HG03025 (cell line): ENCODE measurements at regions not wholly inside any gene's neighbourhood (a gene's known extent, or its start where the extent isn't known, plus 50 kb on each side); places are given as distances from the start of the nearest gene placed in this dataset.

Experiments used
- ATAC-seq: cut with Tn5 transposase; IDR thresholded peaks from one replicate; pipeline ENCODE4 v1.9.1; 2021; ENCODE audit warnings: mild to moderate bottlenecking, moderate library complexity; ENCODE audit not compliant: unreplicated experiment, low FRiP score

GRCh38 chr2:188835006-188835405 is 139.2 kb upstream of the COL3A1 start:
- ATAC-seq, result no peak

GRCh38 chr2:188835821-188836220 is 138.4 kb upstream of the COL3A1 start:
- no peak for ATAC-seq

GRCh38 chr2:188845692-188846091 is 128.5 kb upstream of the COL3A1 start:
- no peak for ATAC-seq

- ATAC-seq, result no peak
Observed at GRCh38 chr2:188848887-188849435, 125.2 kb upstream of the COL3A1 start.

- ATAC-seq, result no peak
Observed at GRCh38 chr2:188850786-188851185, 123.4 kb upstream of the COL3A1 start.

GRCh38 chr2:188851311-188851710 is 122.9 kb upstream of the COL3A1 start:
- no peak for ATAC-seq

GRCh38 chr2:188851826-188852225 is 122.3 kb upstream of the COL3A1 start:
- no peak for ATAC-seq

GRCh38 chr2:188852772-188853171 is 121.4 kb upstream of the COL3A1 start:
- no peak for ATAC-seq

- no peak for ATAC-seq
Observed at GRCh38 chr2:188853307-188853706, 120.9 kb upstream of the COL3A1 start.

GRCh38 chr2:188865681-188866080 is 108.5 kb upstream of the COL3A1 start:
- no peak for ATAC-seq

- ATAC-seq, result no peak
Observed at GRCh38 chr2:188869550-188869949, 104.6 kb upstream of the COL3A1 start.

- no peak for ATAC-seq
Observed at GRCh38 chr2:188870289-188870688, 103.9 kb upstream of the COL3A1 start.

- ATAC-seq, result no peak
Observed at GRCh38 chr2:188875104-188875503, 99.1 kb upstream of the COL3A1 start.

GRCh38 chr2:188878716-188879115 is 95.5 kb upstream of the COL3A1 start:
- no peak for ATAC-seq

GRCh38 chr2:188880740-188881139 is 93.4 kb upstream of the COL3A1 start:
- ATAC-seq, result no peak

- no peak for ATAC-seq
Observed at GRCh38 chr2:188881434-188881833, 92.7 kb upstream of the COL3A1 start.

GRCh38 chr2:188884046-188884445 is 90.1 kb upstream of the COL3A1 start:
- no peak for ATAC-seq

- no peak for ATAC-seq
Observed at GRCh38 chr2:188884517-188884916, 89.7 kb upstream of the COL3A1 start.

GRCh38 chr2:188889187-188889586 is 85.0 kb upstream of the COL3A1 start:
- no peak for ATAC-seq

GRCh38 chr2:188890755-188891154 is 83.4 kb upstream of the COL3A1 start:
- ATAC-seq, result no peak

- ATAC-seq, result no peak
Observed at GRCh38 chr2:188892636-188893035, 81.5 kb upstream of the COL3A1 start.

- no peak for ATAC-seq
Observed at GRCh38 chr2:188893972-188894371, 80.2 kb upstream of the COL3A1 start.

- ATAC-seq, result no peak
Observed at GRCh38 chr2:188894979-188895378, 79.2 kb upstream of the COL3A1 start.
